NCI-H2029 (cell line): ENCODE measurements at regions not wholly inside any gene's neighbourhood (a gene's known extent, or its start where the extent isn't known, plus 50 kb on each side); places are given as distances from the start of the nearest gene placed in this dataset.

Experiments used
- DNase-seq: peaks from one replicate; lab custom pipeline; 2025; lab: John Stamatoyannopoulos, UW

- DNase-seq: no peak
Observed at GRCh38 chr22:27477171-27477570, 324.4 kb downstream of the MN1 start.

GRCh38 chr22:27480487-27480886 lies 321.1 kb downstream of the MN1 start:
- peak; percentile 51 for DNase-seq

GRCh38 chr22:27482402-27482801 lies 319.2 kb downstream of the MN1 start:
- no peak for DNase-seq

- no peak for DNase-seq
Observed at GRCh38 chr22:27483095-27483785, 318.3 kb downstream of the MN1 start.

- DNase-seq: no peak
Observed at GRCh38 chr22:27485842-27486241, 315.7 kb downstream of the MN1 start.

GRCh38 chr22:27487600-27488452 lies 313.7 kb downstream of the MN1 start:
- no peak for DNase-seq

GRCh38 chr22:27488456-27489177 lies 312.9 kb downstream of the MN1 start:
- DNase-seq: no peak

- no peak for DNase-seq
Observed at GRCh38 chr22:27489178-27489675, 312.3 kb downstream of the MN1 start.

GRCh38 chr22:27490080-27490479 lies 311.5 kb downstream of the MN1 start:
- DNase-seq: no peak

- no peak for DNase-seq
Observed at GRCh38 chr22:27491888-27492287, 309.7 kb downstream of the MN1 start.

GRCh38 chr22:27492566-27493201 lies 308.9 kb downstream of the MN1 start:
- no peak for DNase-seq

- DNase-seq: no peak
Observed at GRCh38 chr22:27493796-27494195, 307.8 kb downstream of the MN1 start.

- DNase-seq: no peak
Observed at GRCh38 chr22:27494785-27495184, 306.8 kb downstream of the MN1 start.

GRCh38 chr22:27495325-27495724 lies 306.2 kb downstream of the MN1 start:
- DNase-seq: no peak

- DNase-seq: no peak
Observed at GRCh38 chr22:27499121-27499520, 302.4 kb downstream of the MN1 start.

- peak; percentile 10 for DNase-seq
Observed at GRCh38 chr22:27501191-27501936, 300.2 kb downstream of the MN1 start.

GRCh38 chr22:27502327-27502726 lies 299.2 kb downstream of the MN1 start:
- no peak for DNase-seq

- DNase-seq: no peak
Observed at GRCh38 chr22:27504360-27505253, 296.9 kb downstream of the MN1 start.

GRCh38 chr22:27507111-27507611 lies 294.4 kb downstream of the MN1 start:
- DNase-seq: no peak

GRCh38 chr22:27507935-27508526 lies 293.5 kb downstream of the MN1 start:
- DNase-seq: no peak
